Brain microvascular endothelial cell (primary cell): ENCODE measurements at regions not wholly inside any gene's neighbourhood (a gene's known extent, or its start where the extent isn't known, plus 50 kb on each side); places are given as distances from the start of the nearest gene placed in this dataset.

Experiments
- DNase-seq: peaks from one replicate; pipeline ENCODE4 v3.0.0-alpha.2; 2020
- H3K27ac ChIP-seq: fragments of 250-450 bp; sonication (Bioruptor Pico); 2 replicates; pipeline ENCODE4 v1.5.1; 2020; ENCODE audit warnings: mild to moderate bottlenecking, moderate library complexity
- H3K27me3 ChIP-seq: fragments of 250-450 bp; sonication (Bioruptor Pico); replicated peaks from 2 replicates; pipeline ENCODE4 v1.5.1; 2020; ENCODE audit warnings: mild to moderate bottlenecking
- H3K36me3 ChIP-seq: fragments of 250-450 bp; sonication (Bioruptor Pico); replicated peaks from 2 replicates; pipeline ENCODE4 v1.5.1; 2020; ENCODE audit warnings: mild to moderate bottlenecking
- H3K4me3 ChIP-seq: 2 replicates; pipeline ENCODE4 v1.5.1; 2011; ENCODE audit warnings: low read depth, mild to moderate bottlenecking, control low read depth, low read length, moderate library complexity
- in situ Hi-C: cut with HindIII; loops from 2 replicates; pipeline ENCODE4 v1.10.0; 2017; ENCODE audit warnings: low sequenced_read_pairs, low pct_ligation_motif_present
- TF ChIP-seq, protein P1 (sequence below): IDR thresholded peaks from 2 replicates; pipeline ENCODE4 v1.5.1; 2011; ENCODE audit warnings: low read depth, mild to moderate bottlenecking, moderate library complexity, low read length, control low read depth, inconsistent platforms; ENCODE audit errors: missing control alignments

DNA sequence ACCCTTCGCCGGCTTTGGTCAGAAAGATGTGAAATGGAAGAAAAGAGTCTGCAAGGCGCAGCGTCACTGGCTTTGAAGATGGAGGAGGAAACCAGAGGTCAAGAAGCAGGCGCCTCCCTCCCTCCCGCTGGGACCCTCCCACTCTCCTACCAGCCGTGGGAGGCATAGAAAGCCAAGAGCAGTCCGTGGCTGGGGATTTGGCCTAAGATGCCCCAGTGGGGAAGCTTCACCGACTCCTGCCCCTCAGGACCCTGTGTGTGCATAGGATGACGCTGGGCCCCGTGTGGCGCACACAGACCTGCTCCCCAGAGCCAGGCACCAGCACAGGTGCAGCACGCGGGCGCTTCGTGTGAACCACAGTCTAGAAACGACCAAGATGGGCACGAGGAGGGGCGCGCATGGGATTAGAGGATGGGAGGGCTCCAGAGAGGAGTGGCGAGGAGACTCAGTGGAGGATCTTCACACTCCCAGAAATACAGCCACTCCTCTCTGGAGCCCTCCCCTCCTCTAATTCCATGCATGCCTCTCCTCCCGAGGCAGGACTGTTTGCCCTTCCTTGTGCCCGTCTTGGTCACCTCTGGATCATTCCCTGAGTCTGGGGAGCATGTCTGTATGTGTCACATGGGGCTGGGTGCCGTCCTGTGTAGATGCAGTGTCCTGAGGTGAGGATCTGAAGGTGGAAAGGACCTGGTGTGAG is 194.3 kb downstream of the TEX29 start:
- no peak overlapping the region for H3K27ac ChIP-seq
- no peak for DNase-seq
- no peak overlapping the region for H3K4me3 ChIP-seq
- in situ Hi-C loops = no loop called here
- TF ChIP-seq, protein P1, sequence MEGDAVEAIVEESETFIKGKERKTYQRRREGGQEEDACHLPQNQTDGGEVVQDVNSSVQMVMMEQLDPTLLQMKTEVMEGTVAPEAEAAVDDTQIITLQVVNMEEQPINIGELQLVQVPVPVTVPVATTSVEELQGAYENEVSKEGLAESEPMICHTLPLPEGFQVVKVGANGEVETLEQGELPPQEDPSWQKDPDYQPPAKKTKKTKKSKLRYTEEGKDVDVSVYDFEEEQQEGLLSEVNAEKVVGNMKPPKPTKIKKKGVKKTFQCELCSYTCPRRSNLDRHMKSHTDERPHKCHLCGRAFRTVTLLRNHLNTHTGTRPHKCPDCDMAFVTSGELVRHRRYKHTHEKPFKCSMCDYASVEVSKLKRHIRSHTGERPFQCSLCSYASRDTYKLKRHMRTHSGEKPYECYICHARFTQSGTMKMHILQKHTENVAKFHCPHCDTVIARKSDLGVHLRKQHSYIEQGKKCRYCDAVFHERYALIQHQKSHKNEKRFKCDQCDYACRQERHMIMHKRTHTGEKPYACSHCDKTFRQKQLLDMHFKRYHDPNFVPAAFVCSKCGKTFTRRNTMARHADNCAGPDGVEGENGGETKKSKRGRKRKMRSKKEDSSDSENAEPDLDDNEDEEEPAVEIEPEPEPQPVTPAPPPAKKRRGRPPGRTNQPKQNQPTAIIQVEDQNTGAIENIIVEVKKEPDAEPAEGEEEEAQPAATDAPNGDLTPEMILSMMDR = no peak
- no peaks in the 10 kb centered on the region for H3K27me3 ChIP-seq
- no peaks in the 10 kb centered on the region for H3K36me3 ChIP-seq

DNA sequence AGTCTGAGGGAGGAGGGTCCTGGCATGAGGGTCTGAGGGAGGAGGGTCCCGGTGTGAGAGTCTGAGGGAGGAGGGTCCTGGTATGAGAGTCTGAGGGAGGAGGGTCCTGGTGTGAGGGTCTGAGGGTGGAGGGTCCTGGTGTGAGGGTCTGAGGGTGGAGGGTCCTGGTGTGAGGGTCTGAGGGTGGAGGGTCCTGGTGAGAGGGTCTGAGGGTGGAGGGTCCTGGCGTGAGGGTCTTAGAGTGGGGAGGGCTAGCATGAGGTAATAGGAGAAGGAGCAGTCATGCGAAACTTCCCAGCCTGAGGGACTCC is 194.8 kb downstream of the TEX29 start:
- no peaks in the 10 kb centered on the region for H3K27me3 ChIP-seq
- no peaks in the 10 kb centered on the region for H3K36me3 ChIP-seq
- TF ChIP-seq, protein P1 = no peak
- no peak overlapping the region for H3K4me3 ChIP-seq
- H3K27ac ChIP-seq = no peak overlapping the region
- DNase-seq = no peak
- in situ Hi-C loops = no loop called here

DNA sequence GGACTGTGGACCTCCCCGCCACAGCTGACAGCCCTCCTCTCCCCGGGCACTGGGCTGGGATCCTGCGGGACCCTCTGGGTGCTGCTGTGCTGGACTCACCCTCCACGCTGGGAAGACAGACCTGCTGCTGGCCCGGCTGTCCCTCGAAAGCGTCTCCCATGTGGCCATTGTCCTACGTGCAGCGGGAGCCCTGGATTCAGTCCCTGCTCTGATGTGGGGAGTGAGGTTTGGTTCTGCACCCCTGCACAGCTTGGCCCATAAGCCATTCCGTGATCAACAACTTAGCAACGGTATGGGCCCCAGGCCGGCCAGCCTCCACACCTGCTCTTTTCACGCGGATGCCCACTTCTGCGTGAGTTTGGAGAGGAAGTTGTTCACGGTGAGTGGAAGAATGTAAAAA is 195.2 kb downstream of the TEX29 start:
- in situ Hi-C loops = no loop called here
- no peak overlapping the region for H3K4me3 ChIP-seq
- DNase-seq = no peak
- no peak overlapping the region for H3K27ac ChIP-seq
- TF ChIP-seq, protein P1 = no peak
- H3K27me3 ChIP-seq = no peaks in the 10 kb centered on the region
- H3K36me3 ChIP-seq = no peaks in the 10 kb centered on the region

DNA sequence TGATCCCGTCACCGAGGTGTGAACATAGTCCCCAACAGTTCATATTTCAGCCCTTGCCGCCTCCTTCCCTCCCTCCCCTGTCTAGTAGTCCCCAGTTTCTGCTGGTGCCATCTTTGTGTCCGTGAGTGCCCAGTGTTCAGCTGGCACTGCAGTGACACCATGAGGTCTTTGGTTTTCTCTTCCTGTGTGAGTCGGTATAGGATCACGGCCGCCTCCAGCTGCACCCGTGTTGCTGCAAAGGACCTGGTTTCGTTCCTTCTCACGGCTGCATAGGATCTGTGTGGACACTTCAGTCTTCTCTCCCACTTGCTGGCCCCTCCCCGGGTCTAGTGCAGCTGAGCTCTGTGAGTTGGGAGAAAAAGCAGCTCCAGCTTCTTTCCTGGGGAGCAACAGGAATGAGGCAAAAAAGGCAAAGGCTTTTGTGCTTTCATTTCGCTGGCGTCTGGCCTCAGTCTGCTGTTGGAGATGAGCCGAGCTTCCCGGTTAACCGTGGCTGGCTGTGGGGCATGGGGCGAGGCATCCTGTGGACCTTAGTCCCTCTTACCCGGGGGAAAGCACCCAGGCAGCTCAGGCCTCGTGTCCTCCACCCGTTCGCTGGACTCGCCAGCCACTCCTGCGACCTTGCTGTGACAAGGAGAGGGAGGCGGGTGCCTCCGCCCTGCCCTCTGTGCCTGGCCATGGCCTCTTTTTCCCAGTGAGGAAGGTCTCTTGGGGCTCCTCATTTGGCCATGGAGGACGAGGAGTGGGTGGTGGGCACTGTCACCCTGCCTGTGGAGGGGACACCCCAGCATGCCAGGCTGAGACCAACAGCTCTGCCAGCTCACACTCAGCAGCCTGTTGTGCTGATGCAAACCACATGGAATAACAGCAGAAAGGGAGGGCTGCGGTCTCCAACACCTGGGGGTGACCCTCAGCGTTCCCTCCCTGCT is 196.5 kb downstream of the TEX29 start:
- Histone ChIP-seq H3K27me3 (no peaks in the 10 kb centered on the region), H3K36me3 (no peaks in the 10 kb centered on the region), H3K4me3 (no peak overlapping the region), H3K27ac (no peak overlapping the region)
- TF ChIP-seq, protein P1 = no peak
- in situ Hi-C loops = no loop called here
- no peak for DNase-seq

DNA sequence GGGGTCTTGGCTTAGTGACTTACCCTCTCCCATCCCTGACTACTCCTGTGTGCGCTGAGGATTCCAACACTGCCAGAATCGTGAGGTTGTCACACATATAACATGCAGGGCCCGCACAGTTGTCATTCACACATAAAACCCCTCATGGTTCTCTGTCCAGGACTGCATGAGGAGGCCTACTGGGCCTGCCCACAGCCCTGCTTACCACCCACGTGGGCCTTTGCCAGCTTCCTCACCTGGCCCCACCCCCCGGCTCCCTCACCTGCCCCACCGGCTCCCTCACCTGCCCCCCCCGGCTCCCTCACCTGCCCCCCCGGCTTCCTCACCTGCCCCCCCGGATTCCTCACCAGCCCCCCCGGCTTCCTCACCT is 197.2 kb downstream of the TEX29 start:
- in situ Hi-C loops = no loop called here

More for the DNA sequence above, 197.2 kb downstream of the TEX29 start:
- DNase-seq = no peak
- TF ChIP-seq, protein P1 = no peak
- Histone ChIP-seq H3K36me3 (no peaks in the 10 kb centered on the region), H3K27ac (no peak overlapping the region), H3K4me3 (no peak overlapping the region), H3K27me3 (no peaks in the 10 kb centered on the region)
